DMS53 (cell line): ENCODE measurements at regions not wholly inside any gene's neighbourhood (a gene's known extent, or its start where the extent isn't known, plus 50 kb on each side); places are given as distances from the start of the nearest gene placed in this dataset.
"Not testable (repeated sequence)": the region's sequence is repeated elsewhere in the genome, so short reads cannot be mapped to it uniquely, and the experiment has no call there.

Experiments used
- DNase-seq: peaks from one replicate; lab custom pipeline; 2025; lab: John Stamatoyannopoulos, UW

DNA sequence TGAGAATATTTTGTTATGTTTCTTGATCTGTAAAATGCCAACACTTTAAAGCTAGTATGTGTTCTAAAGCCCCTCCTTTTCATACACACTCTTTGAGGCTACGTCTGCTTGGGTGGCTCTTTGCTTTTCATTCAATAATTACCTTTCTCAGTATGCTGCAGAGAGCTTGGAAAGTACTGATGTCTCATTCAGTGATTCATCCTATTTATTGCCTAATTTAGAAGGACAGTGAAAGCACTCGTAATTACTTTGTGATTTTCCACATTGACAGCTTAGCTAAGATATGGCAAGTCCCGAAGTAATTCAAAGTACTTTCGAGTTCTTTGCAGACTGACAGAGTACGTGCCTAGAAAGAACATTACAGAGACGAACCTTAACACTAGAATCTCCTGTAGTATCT, 57.2 kb downstream of the BMP15 start:
- DNase-seq = no peak

GRCh38 chrX:50968871-50969635, 58.5 kb downstream of the BMP15 start:
- not testable (repeated sequence) for DNase-seq

DNA sequence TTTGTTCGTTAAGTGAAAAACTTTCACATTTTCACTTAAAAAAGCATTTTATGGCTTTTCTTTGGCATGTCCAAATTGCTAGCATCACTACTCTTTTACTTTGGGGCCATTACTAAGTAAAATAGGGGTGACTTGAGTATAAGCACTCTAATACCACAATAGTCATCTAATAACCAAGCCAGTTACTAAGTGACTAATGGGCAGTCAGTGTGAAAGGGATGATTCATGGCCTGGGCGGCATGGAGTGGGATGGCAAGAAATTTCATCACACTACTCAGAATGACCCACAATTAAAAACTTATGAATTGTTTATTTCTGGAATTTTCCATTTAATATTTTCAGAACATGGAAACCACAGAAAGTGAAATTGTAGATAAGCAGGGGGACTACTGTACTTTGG, 60.9 kb downstream of the BMP15 start:
- DNase-seq = no peak

DNA sequence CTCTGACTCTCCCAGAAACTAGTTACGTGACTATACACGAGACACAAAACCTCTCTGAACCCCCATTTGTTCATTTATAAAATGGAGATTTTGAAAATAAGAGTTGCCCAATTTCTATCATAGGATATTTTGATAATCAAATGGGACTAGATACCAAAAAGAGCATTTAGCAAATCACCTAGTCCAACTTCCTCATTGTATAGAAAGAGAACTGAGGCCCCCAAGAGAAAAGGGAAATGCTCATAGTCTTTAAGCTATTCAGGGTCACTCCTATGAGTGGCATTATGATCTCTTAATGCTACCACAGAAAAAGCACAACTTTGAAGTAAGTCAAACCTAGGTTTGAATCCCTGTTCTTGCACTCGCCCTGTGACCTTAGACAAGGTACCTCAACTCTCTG, 62.7 kb downstream of the BMP15 start:
- no peak for DNase-seq

DNA sequence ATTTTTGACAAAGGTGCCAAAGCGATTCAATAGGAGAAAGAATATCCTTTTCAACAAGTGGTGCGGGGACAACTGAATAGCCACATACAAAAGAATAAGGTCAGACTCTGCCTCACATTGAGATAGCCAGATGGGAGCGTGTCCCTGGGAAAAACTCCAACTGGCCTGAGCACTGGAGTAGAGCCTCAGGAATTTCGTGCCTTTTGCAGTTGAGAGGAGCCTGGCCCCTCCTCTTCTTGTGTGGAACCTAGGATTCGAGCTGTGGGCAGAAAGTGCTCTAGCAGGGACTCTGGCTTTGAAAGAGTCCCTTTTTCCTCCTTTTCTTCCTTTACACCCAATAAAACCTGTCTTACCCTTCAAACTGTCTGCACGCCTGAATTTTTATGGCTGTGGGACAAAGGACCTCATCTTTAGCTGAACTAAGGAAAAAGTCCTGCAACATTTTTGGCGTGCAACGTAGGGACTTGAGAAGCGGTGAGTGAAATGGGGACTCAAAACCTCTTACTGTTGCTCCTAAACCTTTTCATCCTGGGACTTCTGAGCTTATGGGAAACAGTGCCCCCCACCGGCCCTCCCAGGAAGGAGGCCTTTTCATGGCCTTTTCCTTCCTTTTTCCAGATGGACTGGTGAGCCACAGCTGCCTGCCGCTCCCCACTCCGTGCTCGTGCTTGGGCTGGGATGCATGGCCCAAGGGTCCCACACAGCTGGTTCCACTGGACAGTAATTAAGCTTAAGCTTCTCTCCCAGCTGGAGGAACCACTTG, 68.6 kb downstream of the BMP15 start:
- peak; percentile 1 for DNase-seq

DNA sequence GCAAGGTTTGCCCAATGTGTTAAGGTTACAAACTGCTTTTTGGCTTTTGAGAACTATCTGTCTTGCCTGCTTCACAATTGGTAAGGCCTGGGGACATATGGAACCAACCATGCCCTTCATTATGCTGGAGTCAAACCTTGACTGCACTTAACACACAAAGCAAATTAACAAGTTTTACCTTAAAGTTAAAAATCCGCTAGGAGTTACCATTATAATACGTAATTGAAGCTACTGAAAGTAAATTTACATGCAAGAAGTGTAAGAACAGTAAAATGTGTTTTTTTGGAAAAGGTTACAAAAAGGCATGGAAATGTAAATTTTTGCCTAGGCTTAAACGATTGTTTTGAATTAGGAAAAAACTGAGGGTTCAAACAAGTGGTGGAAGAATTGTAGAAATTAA, 69.7 kb downstream of the BMP15 start:
- DNase-seq = no peak

DNA sequence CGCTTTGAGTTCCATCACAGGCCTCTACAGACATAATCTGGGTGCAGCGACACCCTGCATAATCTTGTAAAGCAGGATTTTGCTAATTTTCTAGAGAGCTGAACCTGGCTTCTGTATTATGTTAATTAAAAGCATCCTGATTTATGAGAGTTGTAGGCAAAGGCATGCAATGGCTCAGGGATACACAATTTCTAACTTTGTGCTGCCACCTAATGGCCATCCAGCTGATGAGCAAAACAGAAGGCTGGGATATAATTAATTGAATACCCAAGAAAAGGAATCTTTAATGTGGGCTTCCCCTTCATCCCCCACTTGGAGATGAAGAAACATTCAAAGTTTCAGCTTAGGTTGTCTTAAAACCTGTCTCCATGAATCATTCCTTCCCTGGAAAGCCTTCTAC, 78.1 kb downstream of the BMP15 start:
- peak; percentile 61 for DNase-seq

GRCh38 chrX:50996930-50997329, 86.4 kb downstream of the BMP15 start:
- peak; percentile 6 for DNase-seq

GRCh38 chrX:51000384-51000783, 89.8 kb downstream of the BMP15 start:
- not testable (repeated sequence) for DNase-seq

DNA sequence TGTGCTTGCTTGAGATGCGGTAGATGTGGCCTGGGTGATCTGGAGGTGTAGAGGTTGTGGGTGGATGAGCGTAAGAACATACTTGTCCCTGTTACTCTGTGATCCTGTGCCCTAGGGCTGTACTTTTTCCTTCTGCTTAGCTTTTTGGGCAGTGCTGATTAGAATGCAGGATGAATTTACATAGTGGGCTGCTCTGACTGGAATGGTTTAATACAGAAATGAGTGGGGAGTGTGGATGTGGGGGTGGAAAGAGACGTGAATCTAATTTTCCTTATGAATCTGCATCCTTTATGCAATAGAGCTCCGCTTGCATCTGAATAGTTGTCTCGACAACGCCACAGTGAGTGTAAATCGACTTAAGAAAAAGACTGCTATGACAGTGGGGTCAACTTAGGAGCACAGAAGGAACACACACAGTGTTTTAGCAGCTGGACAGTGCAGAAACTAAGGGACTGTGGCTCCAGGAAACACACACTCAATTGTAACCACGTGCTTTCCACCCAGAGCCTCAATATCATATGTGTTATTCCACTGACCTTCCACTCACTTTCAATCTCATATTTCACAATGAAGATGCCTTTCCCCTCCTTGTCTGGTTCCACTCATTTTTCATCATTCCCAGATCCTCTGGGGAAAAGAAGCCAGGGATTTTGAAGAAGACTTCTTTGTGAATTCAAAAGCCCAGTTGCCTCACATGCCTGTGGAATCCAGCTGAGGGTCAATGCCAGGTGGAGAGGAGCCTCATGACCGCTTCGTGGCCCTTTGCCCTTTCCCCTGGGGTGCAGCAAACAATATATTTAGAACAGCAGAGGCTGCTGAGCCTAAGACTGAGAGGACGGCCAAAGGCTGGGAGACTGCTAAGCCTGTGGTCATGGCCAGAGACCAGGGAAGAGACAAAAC, 91.4 kb downstream of the BMP15 start:
- not testable (repeated sequence) for DNase-seq

DNA sequence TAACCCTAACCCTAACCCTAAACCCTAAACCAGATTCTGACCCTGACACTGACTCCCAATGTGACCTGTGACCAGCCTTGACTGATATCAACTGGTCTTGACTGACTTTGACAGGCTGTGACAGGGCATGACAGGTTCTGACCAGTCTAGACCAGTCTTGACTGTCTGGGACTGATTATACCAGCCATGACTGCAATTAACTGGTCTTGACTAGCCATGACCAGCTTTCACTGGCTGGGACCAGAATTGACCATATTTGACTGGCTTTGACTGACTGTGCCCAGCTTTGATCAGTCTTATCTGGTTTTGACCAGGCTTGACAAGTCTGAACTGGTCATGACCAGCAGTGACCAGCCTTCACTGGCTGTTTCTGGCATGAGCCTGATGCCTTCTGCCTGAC, 95.5 kb downstream of the BMP15 start:
- no peak for DNase-seq

DNA sequence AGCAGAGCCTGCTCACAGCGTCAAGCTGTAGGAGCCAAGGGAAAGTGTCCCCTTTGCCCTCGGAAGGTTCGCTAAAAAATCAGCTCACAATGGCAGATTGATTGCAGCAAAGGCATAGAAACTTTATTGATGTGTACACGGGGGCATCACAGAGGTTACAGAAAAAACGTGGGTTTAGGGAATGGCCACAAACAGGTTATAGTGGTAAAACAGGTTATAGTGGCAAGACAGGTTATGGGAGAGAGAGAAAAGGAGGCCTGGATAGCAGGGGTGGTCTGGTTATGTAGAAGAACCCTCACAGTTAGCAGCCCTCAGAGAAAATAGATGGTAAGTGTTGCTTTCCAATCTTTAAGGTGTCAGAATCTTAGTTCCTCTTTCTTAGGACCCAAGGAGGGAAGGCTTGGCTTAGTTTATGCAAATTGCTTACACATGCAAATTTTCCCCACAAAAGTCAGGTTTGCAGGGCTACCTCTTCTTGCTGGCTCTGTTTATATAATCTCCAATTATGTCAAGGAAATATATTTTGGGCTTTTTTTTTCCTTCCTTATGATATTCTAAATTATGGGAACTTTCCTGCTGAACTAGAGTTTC, 113.7 kb downstream of the BMP15 start:
- DNase-seq = peak; percentile 23

DNA sequence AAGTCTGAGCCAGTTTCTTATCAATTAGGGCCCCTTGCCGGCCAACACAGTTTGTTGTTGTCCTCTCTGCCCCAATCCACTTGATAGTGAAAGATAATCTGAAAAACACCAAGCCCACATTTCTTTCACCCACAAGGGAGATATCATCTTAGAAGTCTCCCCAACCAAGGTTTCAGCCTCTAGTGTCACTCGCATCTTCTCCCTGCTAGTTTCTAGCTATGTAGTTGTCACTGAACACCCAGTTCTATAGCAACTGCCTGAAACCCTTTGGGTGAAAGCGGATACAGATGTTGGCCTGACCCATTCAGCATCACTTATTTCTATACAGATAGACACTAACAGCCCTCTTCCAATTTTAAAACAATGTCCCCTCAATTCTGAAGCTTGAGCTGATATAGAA, 116.3 kb downstream of the BMP15 start:
- no peak for DNase-seq

DNA sequence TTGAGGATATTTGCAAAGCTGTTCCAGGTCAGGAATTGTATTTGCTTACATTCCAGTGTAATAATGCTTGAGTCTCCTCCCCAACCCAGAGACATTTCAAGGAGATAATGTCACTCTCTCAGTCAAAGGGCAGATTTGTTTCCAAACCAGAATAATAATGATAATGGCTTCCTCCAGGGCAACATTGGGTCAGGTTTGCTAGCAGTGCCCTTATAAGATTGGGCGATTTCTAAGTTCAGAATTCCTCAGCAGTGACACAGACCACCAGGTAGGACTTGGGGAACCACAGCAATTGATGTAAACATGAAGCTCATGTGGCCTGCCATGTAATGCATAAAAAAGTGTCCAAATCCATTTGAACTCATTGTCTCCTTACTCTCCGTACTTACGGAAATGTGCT, 125.2 kb downstream of the BMP15 start:
- no peak for DNase-seq

- DNase-seq = no peak
Measured at GRCh38 chrX:51047950-51048349, 137.4 kb downstream of the BMP15 start.

DNA sequence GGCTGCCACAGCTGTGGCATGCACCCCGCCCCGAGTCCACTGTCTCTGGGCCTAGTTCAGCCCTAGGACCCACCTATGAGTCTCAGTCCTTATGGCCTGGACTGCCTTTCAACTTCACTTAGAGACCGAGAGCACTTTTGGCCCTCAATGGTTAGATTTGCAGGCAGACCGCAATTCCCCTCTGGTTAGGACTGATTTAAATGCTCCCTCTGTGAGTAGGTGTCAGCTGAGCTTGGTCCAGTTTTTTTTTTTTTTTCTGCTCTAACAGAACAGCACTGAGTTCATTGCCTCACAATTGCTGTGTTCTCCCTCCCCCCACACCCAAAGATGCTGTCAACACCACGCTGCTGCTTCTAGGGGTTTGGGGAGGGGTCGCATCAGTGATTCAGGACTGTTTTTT, 143.2 kb downstream of the BMP15 start:
- DNase-seq = no peak

GRCh38 chrX:51098046-51098445, 187.5 kb downstream of the BMP15 start:
- no peak for DNase-seq

- DNase-seq = not testable (repeated sequence)
Measured at GRCh38 chrX:51119058-51119926, 208.8 kb downstream of the BMP15 start.

- DNase-seq = not testable (repeated sequence)
Measured at GRCh38 chrX:51125743-51126142, 206.9 kb upstream of the NUDT10 start.

GRCh38 chrX:51144828-51145442, 187.7 kb upstream of the NUDT10 start:
- peak; percentile 79 for DNase-seq

GRCh38 chrX:51148848-51149247, 183.8 kb upstream of the NUDT10 start:
- DNase-seq = peak; percentile 3
